ENCODE measurements at regions not wholly inside any gene's neighbourhood (a gene's known extent, or its start where the extent isn't known, plus 50 kb on each side); places are given as distances from the start of the nearest gene placed in this dataset.

DNA sequence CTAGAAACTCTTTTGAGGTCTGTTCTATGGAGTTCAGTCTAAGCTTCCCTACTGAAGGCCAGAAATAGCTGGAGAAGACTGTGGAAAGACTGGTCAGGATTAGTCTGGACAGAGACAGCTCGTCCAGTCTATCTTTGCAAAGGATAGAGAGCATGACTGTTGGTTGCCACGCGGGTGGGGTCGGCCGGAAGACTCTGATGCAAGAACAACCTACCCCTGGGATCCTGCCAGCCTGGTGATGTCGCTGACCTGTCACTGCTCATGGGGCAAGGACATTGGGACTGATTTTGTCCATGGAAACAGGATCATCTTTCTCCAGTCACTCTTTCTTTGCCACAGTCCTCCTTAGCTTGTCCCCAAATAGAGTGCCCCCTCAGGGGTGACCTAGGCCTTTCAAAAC is 337.6 kb upstream of the NPSR1 start:
- TF ChIP-seq, protein P1, sequence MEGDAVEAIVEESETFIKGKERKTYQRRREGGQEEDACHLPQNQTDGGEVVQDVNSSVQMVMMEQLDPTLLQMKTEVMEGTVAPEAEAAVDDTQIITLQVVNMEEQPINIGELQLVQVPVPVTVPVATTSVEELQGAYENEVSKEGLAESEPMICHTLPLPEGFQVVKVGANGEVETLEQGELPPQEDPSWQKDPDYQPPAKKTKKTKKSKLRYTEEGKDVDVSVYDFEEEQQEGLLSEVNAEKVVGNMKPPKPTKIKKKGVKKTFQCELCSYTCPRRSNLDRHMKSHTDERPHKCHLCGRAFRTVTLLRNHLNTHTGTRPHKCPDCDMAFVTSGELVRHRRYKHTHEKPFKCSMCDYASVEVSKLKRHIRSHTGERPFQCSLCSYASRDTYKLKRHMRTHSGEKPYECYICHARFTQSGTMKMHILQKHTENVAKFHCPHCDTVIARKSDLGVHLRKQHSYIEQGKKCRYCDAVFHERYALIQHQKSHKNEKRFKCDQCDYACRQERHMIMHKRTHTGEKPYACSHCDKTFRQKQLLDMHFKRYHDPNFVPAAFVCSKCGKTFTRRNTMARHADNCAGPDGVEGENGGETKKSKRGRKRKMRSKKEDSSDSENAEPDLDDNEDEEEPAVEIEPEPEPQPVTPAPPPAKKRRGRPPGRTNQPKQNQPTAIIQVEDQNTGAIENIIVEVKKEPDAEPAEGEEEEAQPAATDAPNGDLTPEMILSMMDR (IDR thresholded peaks at IDR 0.05), result no peak
- TF ChIP-seq POLR2A (IDR thresholded peaks at IDR 0.05) (no peak), POLR2AphosphoS5 (IDR thresholded peaks at IDR 0.05) (no peak)

Measured in breast epithelium (tissue), 3 donors.